Esophagus (tissue), 2 donors: ENCODE measurements at regions not wholly inside any gene's neighbourhood (a gene's known extent, or its start where the extent isn't known, plus 50 kb on each side); places are given as distances from the start of the nearest gene placed in this dataset.
"Not testable (repeated sequence)": the region's sequence is repeated elsewhere in the genome, so short reads cannot be mapped to it uniquely, and the experiment has no call there.

ENCODE experiments used
- H3K27ac ChIP-seq, 2 donors: one replicate each; pipeline ENCODE4 v1.5.1; 2013; ENCODE audit warnings: low read depth in 2 of 2, mild to moderate bottlenecking in 2 of 2, inconsistent platforms in 1 of 2, low read length in 1 of 2, moderate library complexity in 1 of 2
- H3K27me3 ChIP-seq, 2 donors: one replicate each; pipeline ENCODE4 v1.6.1; 2013; ENCODE audit warnings: low read length in 2 of 2, control low read depth in 1 of 2, mild to moderate bottlenecking in 1 of 2; ENCODE audit not compliant: insufficient read depth in 2 of 2, control insufficient read depth in 1 of 2
- H3K36me3 ChIP-seq, 2 donors: one replicate each; pipeline ENCODE4 v1.6.1; 2013; ENCODE audit warnings: low read length in 1 of 2; ENCODE audit not compliant: control insufficient read depth in 2 of 2, insufficient read depth in 2 of 2
- H3K4me1 ChIP-seq, 2 donors: one replicate each; pipeline ENCODE4 v1.6.1; 2013; ENCODE audit warnings: low read length in 1 of 2; ENCODE audit not compliant: control insufficient read depth in 2 of 2, insufficient read depth in 2 of 2
- H3K4me3 ChIP-seq, 2 donors: one replicate each; pipeline ENCODE4 v1.5.1; 2013; ENCODE audit warnings: low read length in 2 of 2, mild to moderate bottlenecking in 2 of 2, low read depth in 1 of 2, moderate library complexity in 1 of 2
- H3K9me3 ChIP-seq, 2 donors: one replicate each; pipeline ENCODE4 v1.6.1; 2013; ENCODE audit warnings: mild to moderate bottlenecking in 2 of 2, low read depth in 1 of 2, low read length in 1 of 2, moderate library complexity in 1 of 2; ENCODE audit not compliant: control insufficient read depth in 2 of 2, insufficient read depth in 1 of 2
- WGBS, 2 donors: extraction: QIAGEN DNeasy Blood & Tissue Kit; methylation state at CpG; one replicate each; pipeline ENCODE4 v1.1.7; 2013; 5-methylcytosine and 5-hydroxymethylcytosine counted together
- donor health status: healthy with polysubstance abuse.
- donor health status: Bipolar disorder and iron deficiency.

DNA sequence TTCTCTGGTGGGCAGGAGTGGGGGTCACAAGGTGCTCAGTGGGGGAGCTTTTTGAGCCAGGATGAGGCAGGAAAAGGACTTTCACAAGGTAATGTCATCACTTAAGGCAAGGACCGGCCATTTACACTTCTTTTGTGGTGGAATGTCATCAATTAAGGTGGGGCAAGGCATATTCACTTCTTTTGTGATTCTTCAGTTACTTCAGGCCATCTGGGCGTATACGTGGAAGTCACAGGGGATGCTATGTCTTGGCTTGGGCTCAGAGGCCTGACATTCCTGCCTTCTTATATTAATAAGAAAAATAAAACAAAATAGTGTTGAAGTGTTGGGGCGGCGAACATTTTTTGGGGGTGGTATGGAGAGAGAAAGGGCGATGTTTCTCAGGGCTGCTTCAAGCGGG lies 179.5 kb downstream of the CD83 start:
- not testable (repeated sequence) for H3K27me3 ChIP-seq, H3K27ac ChIP-seq, H3K9me3 ChIP-seq, H3K36me3 ChIP-seq, H3K4me3 ChIP-seq, H3K4me1 ChIP-seq
- 97% methylated on average over 7 of the region's 7 CpGs for WGBS, 2 donors

DNA sequence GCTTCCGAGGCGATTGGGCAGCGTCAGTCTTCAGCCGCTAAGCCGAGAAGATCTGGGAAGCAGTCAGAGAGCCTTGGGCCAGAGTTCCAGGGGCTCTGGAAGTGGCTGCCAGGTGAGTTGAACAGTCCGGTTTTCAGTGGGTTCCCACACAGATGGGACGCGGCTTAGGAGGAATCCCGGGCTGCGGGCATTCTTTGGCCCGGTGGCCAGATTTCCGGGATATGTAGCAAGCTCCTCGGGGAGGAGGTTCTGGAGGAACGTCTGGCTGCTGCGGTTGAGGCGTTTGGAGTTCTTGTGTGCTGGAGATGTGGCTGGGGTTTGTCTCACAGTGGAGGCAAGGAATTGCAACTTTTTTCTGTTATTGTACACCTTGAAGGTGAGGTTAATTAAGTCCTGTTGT lies 182.6 kb downstream of the CD83 start:
- 93% methylated on average over 16 of the region's 16 CpGs for WGBS, 2 donors
- H3K27ac ChIP-seq, H3K4me1 ChIP-seq, H3K9me3 ChIP-seq, H3K4me3 ChIP-seq, H3K36me3 ChIP-seq, H3K27me3 ChIP-seq: not testable (repeated sequence)

DNA sequence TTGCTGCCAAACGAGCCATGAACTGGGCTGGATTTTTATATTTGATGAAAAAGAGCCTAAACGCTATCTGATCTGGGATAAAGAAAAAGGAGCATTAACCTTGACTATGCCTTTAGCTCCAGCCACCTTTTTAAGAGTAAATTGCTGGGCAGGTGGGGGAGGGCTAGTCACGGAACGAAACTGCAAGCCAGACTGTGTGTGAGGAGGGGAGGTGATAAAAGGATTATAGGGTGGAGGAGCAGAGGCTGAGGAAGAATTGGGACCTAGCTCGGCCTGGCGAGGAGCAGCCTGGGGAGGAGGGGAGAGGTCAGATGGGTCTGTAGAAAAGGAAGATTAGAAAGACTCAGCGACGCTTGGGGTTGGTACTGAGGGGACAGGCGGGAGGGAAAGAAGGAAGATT lies 183.1 kb downstream of the CD83 start:
- not testable (repeated sequence) for H3K36me3 ChIP-seq, H3K27ac ChIP-seq, H3K9me3 ChIP-seq, H3K4me3 ChIP-seq, H3K27me3 ChIP-seq, H3K4me1 ChIP-seq
- 83 to 90% methylated on average over 3 to 5 of the region's 9 CpGs for whole genome bisulfite sequencing, 2 donors

DNA sequence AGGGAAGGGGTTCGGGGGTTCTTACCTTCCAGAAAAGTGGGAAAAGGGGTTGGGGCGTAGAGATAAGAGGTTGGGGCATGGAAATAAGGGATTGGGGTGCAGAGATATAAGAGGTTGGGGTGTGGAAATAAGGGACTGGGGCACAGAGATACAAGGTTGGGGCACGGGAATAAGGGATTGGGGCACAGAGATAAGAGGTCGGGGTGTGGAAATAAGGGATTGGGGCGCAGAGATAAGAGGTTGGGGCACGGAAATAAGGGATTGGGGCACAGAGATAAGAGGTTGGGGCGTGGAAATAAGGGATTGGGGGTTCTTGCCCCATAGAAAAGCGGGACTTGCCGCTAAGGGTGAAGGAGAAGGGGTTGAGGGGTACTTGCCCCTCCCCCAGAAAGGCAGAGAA lies 183.9 kb downstream of the CD83 start:
- not testable (repeated sequence) for H3K4me1 ChIP-seq, H3K9me3 ChIP-seq, H3K4me3 ChIP-seq, H3K36me3 ChIP-seq, H3K27ac ChIP-seq, H3K27me3 ChIP-seq
- 85 to 90% methylated on average over 8 to 9 of the region's 9 CpGs for WGBS, 2 donors

DNA sequence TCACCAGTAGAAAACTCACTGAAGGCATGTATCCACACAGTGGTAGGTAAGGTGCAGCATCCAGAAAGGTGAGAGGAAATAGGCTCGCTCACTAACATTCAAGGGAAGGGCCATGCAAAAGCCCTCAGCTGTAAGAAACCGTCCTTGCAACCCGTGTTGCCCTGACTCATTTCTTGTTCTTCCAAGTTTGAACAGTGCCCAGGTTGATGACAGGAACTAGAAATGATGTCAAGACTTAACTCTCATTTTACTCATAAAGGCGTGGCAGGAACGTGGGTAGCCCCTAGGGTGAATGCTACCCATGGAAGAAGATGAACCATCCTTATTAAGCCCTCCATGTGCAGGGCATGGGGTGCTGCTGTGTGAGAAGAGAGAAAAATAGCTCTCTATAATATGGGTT lies 187.6 kb downstream of the CD83 start:
- H3K36me3 ChIP-seq: no peaks in the 10 kb centered on the region
- 49 to 56% methylated on average over 5 of the region's 5 CpGs for WGBS, 2 donors
- no peaks in the 10 kb centered on the region for H3K9me3 ChIP-seq
- H3K4me1 ChIP-seq: no peaks in the 10 kb centered on the region
- no peaks in the 10 kb centered on the region for H3K27me3 ChIP-seq
- no peak overlapping the region for H3K27ac ChIP-seq
- no peak overlapping the region for H3K4me3 ChIP-seq

DNA sequence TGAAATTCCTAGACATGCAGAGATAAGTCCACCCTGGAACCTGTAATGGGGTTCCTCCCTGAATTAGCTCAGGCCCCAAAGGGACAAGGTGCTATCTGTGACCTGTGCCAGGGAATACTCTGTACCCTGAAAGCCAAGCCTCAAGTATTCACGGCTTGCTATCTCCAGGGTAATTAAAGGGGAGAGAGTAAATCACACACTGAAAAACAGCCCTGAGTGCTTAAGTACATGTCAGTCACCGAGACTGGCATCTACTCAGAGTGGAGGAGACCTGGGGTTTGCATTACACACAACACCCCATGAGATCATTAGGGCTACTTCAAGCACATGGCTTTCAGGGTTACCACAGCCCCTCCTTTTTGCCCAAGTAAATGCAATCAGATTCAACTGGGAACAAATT lies 188.1 kb downstream of the CD83 start:
- H3K36me3 ChIP-seq: no peaks in the 10 kb centered on the region
- WGBS, 2 donors: 83% methylated on average over 2 of the region's 2 CpGs
- H3K4me1 ChIP-seq: no peaks in the 10 kb centered on the region
- H3K27ac ChIP-seq: no peak overlapping the region
- H3K9me3 ChIP-seq: no peaks in the 10 kb centered on the region
- H3K4me3 ChIP-seq: no peak overlapping the region
- H3K27me3 ChIP-seq: no peaks in the 10 kb centered on the region

DNA sequence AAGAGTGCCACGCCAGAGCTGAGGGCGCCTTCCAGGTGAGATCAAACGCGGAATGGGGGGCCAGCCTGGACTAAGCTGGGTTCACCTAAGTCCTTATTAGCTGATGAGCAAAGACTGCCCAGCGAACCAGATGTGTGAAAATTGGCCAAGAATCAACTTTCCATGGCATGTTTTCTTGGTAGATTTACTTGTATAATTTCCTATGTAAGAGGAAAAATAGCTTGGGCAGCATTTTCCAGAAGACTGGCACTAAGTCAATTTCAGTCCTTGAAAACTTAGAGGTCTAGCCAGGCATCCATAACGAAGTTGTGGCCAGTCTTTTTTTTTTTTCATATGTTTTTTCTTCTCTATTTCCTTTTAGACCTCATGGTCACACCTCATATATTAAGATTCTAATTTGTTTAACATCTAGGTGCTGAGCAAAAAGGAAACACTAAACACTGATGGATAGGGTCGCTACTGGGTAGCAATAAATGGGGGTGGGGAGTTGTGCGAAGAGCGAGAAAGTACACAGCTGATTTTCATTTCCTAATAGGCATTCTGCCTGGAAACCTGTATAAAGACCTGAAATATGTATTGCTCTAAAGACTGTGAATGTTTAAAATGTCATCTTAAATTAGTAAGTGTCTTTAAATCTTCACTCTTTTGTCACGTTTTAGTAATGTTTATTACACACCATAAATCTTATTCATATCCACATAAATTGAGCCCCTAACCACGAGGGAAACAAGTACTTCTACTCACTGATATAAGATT lies 188.8 kb downstream of the CD83 start:
- H3K4me1 ChIP-seq: no peaks in the 10 kb centered on the region
- WGBS, 2 donors: 66 to 68% methylated on average over 11 of the region's 11 CpGs
- H3K27ac ChIP-seq: no peak overlapping the region
- no peaks in the 10 kb centered on the region for H3K36me3 ChIP-seq
- no peaks in the 10 kb centered on the region for H3K9me3 ChIP-seq
- no peaks in the 10 kb centered on the region for H3K27me3 ChIP-seq
- H3K4me3 ChIP-seq: no peak overlapping the region

DNA sequence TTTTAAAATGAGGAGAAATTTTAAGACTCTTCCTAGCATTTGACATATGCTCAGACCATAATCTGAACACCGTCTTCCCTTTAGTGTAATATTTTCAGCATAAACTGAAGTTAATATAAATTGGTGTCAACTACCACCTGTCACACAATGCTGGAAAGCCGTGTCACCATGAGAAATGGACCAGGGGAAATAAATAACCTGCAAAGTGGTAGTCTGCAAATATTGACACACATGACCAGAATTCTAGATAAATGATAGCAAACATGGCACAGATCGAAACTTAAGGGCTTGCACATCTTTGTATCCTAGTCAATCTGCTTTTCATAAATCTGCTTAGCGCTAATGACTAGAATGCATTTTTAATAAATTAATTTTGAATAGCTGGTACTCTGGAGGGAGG lies 191.9 kb downstream of the CD83 start:
- H3K9me3 ChIP-seq: no peaks in the 10 kb centered on the region
- no peak overlapping the region for H3K27ac ChIP-seq
- WGBS, 2 donors: 67 to 92% methylated on average over 4 of the region's 4 CpGs
- H3K27me3 ChIP-seq: no peaks in the 10 kb centered on the region
- H3K4me3 ChIP-seq: no peak overlapping the region
- no peaks in the 10 kb centered on the region for H3K36me3 ChIP-seq
- no peaks in the 10 kb centered on the region for H3K4me1 ChIP-seq

DNA sequence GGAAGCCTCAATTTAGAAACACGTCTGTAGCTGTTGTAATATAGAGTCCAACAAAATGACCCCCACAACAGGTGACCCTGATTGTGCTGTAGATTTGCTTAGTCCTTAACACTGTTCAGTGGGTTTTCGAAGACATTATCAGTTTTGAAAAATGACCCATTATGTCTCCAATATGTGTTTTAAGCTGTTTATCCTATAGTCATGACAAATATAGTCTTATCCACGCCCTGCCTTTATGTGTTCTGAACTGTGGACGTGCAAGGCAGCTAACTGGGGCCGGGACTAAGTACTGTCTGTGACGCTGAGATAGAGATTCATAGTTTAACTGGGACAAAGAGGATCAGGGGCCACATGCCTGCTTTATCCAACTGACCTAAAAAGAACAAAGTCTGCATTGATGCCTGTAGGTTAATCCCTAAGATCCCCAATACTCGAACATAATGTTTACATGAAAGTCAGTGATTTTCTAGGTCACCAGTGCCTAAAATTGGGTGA lies 192.4 kb downstream of the CD83 start:
- Histone ChIP-seq H3K36me3 (no peaks in the 10 kb centered on the region), H3K4me3 (no peak overlapping the region), H3K27ac (no peak overlapping the region), H3K27me3 (no peaks in the 10 kb centered on the region), H3K9me3 (no peaks in the 10 kb centered on the region), H3K4me1 (no peaks in the 10 kb centered on the region)
- WGBS, 2 donors: 73 to 81% methylated on average over 7 of the region's 7 CpGs

DNA sequence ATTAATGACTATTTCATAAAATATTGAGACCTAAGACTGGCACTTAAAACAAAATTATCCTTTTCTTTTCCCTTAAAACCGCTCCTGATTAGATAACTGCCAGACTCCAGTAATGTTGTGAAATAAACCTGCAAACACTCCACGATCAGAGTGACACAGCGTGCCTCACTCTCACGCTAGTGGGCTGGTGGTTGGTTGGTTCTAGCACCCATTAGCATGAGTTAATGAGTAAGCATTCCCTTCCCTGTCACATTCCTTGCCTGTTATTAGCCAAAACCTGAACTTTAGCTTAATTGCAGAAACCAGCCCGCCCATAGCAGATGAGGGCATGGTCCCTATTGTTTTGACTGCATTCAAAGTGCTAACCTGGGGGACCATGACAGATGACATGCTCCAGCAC lies 193.4 kb downstream of the CD83 start:
- H3K4me1 ChIP-seq: no peaks in the 10 kb centered on the region

More for the DNA sequence above, 193.4 kb downstream of the CD83 start:
- WGBS, 2 donors: 70 to 91% methylated on average over 5 of the region's 5 CpGs
- H3K36me3 ChIP-seq: no peaks in the 10 kb centered on the region
- H3K27me3 ChIP-seq: no peaks in the 10 kb centered on the region
- H3K27ac ChIP-seq: no peak overlapping the region
- H3K9me3 ChIP-seq: no peaks in the 10 kb centered on the region
- no peak overlapping the region for H3K4me3 ChIP-seq
